B cell (primary cell): ENCODE measurements at regions not wholly inside any gene's neighbourhood (a gene's known extent, or its start where the extent isn't known, plus 50 kb on each side); places are given as distances from the start of the nearest gene placed in this dataset.

Source experiments
- EZH2 ChIP-seq: IDR thresholded peaks from 2 replicates; pipeline ENCODE4 v1.6.1; 2012; ENCODE audit warnings: borderline replicate concordance, low read depth, mild to moderate bottlenecking, moderate library complexity, low read length; ENCODE audit not compliant: insufficient read depth, poor library complexity, severe bottlenecking
- TF ChIP-seq, protein P1 (sequence below): fragments of 200-600 bp; IDR thresholded peaks from one replicate; pipeline ENCODE4 v1.8.0; 2022; ENCODE audit warnings: antibody characterized with exemption, mild to moderate bottlenecking

DNA sequence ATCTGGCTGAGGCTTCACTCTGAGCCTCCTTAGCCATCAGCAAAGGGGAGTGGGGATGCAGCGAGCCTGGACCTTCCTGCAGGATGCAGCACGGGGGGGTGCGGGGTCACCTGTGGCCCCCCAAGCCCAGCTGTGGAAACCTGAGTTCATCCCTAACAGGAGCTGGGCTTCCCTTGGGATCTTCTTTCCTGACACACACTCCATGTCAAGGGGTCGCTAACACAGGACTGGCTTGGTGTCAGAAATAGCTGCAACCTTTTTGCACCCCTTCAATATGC lies 174.7 kb downstream of the RTP5 start:
- TF ChIP-seq, protein P1, sequence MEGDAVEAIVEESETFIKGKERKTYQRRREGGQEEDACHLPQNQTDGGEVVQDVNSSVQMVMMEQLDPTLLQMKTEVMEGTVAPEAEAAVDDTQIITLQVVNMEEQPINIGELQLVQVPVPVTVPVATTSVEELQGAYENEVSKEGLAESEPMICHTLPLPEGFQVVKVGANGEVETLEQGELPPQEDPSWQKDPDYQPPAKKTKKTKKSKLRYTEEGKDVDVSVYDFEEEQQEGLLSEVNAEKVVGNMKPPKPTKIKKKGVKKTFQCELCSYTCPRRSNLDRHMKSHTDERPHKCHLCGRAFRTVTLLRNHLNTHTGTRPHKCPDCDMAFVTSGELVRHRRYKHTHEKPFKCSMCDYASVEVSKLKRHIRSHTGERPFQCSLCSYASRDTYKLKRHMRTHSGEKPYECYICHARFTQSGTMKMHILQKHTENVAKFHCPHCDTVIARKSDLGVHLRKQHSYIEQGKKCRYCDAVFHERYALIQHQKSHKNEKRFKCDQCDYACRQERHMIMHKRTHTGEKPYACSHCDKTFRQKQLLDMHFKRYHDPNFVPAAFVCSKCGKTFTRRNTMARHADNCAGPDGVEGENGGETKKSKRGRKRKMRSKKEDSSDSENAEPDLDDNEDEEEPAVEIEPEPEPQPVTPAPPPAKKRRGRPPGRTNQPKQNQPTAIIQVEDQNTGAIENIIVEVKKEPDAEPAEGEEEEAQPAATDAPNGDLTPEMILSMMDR, result no peak
- no peak for TF ChIP-seq EZH2
